HG03280 (cell line): ENCODE measurements at regions not wholly inside any gene's neighbourhood (a gene's known extent, or its start where the extent isn't known, plus 50 kb on each side); places are given as distances from the start of the nearest gene placed in this dataset.
"Not testable (repeated sequence)": the region's sequence is repeated elsewhere in the genome, so short reads cannot be mapped to it uniquely, and the experiment has no call there.

Source experiments
- ATAC-seq: cut with Tn5 transposase; IDR thresholded peaks from one replicate; pipeline ENCODE4 v1.9.1; 2021; ENCODE audit warnings: mild to moderate bottlenecking, moderate library complexity; ENCODE audit not compliant: unreplicated experiment

DNA sequence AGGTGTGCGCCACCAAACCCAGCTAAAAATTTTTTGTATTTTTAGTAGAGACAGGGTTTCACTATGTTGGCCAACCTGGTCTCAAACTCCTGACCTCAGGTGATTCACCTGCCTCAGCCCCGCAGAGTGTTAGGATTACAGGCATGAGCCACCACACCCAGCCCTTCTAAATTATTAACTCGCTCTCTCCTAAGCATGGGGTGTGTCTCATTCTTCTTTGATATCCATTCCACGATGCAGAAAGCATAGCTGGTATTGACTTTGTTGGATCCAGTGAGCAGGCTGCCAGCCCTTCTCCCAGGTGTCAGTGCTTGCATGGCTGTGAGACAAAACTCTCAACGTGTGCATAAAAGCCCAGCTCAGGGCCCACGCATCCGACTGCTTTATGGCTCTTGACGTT, 254.1 kb upstream of the PFKP start:
- no peak for ATAC-seq

DNA sequence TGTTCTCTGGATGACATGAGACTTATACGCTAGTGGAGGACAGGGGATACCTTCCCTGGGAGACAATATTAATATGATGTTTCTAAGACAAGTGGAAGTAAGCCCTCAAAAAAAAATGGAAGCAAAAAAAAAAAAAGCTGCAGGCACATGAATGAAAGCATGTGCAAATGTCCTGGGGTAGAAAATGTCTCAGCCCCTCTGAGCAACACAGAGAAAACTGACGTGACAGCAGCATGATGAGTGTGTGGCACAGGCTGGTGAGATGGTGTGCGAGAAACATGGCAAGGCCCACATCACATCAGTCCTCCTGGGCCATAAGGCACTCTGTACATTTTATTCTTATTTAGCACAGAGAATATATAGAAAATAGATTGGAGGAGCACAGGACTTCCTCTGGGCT, 254.7 kb upstream of the PFKP start:
- no peak for ATAC-seq

GRCh38 chr10:2800178-2800577, 267.2 kb upstream of the PFKP start:
- ATAC-seq, result no peak

DNA sequence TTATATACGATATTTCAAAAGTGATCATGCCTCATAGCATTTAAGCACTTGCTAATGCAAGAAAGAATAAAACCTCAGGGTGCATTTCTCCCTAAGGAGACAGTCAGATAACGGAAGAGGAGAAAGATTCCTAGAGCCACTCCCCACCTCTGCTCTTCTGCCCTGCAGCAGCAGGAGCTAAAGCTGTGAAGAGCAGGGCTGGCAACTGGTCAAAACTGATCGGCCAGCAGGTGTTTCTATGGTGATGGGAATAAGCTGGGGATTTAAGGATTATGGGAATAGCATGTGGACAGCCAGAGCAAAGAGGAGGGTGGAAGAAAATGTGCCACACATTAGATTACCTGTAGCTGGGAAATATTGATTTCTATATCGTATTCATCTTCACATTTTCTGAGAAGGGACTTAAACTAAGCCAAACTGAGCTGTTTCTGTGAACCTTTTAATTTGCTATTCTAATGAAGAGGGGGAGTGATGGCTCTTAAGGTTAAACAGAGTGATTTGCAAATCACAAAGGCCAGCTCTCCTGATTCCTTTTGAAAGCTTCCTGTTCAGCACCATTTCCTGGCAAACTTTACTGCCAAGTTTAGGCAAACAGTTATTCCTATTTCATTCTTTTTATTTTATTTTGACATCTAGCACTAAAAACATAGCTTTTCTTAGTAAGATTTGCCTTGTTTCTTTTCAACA, 268.9 kb upstream of the PFKP start:
- ATAC-seq, result no peak

DNA sequence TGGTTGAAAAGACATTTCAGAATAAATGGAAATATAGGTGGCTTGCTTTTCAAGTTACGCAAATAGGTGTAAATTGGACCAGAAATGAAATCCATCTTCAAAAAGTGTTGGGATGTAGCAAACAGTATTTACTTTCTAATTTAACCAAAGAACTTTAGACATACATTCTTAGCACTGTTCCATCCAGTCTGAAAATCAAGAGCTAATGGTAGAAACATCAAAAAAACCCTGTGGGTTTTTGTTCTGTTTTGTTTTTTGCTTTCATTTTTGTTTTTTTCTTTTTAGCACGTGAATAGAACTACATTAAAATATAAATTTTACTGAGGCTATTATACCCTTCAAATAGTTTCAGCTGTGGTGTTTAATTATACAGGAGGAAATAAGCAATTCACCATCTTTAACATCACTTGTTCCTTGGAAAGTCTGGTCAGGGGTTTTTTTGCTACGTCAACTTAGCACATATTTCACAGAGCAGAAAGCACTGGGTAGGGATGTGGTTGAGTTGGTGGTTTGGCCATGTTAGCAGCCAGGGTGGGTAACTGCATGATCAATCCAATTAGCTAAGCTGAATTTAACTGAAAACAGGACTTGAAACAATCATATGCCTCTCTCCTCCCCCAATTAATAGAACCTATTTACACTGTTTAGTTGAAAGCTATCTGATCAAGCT, 275.4 kb upstream of the PFKP start:
- ATAC-seq, result no peak

GRCh38 chr10:2790396-2791188, 276.8 kb upstream of the PFKP start:
- no peak for ATAC-seq

- ATAC-seq, result no peak
These were observed 281.1 kb upstream of the PFKP start for GRCh38 chr10:2786251-2786650.

DNA sequence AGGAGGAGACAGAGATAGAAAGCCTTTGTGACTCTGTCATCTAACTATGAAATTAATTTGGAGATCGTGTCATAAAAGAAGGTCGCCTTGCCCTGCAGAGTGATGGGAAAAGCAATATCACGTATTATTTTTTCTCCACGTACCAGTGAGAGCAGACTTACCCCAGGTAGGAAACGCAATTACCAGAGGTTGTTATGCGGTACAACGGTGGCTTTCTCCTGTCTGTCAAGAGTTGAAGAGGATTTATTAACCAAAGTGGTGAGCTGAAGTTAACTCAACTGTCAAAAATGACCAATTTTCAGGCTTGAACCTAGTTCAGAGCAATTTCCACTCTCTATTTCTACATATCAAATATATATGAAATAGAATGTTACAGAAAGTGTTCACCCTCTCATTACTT, 282.6 kb upstream of the PFKP start:
- no peak for ATAC-seq

DNA sequence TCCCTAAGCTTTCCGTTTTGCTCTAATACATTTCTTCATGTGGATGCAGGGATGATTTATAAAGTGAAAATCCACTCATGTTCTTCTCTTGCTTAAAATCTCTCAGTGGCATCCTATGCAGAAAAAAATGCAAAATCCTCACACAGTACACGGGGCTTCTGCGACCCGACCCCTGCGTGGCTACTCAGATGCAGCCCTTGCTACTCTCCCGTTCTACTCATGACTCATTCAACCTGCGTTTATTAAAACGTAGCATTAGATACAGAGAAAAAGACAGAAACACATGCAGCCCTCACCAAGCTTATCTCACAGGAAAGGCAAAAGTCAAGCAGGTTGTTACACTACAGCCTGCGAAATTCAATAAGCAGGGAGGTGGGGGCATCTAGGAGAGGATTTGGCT, 284.4 kb upstream of the PFKP start:
- no peak for ATAC-seq

DNA sequence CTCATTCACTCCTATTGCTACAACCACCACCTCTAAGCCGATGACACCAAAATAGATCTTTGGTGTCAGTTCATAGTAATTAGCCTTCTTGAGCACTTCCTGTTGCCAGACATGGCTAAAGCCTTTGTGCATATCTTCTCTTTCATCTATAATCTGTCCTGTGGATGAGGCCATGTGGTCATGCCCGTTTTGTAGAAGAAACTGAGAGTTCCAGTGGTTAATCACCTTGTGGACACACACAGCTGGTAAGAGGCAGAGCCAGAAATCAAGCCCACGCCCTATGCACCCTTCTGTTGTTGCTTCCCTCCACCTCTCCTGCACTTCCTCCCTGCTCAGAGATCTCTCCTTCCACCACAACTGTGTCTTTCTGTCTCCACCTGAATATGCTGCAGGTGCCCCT, 285.1 kb upstream of the PFKP start:
- ATAC-seq, result no peak

DNA sequence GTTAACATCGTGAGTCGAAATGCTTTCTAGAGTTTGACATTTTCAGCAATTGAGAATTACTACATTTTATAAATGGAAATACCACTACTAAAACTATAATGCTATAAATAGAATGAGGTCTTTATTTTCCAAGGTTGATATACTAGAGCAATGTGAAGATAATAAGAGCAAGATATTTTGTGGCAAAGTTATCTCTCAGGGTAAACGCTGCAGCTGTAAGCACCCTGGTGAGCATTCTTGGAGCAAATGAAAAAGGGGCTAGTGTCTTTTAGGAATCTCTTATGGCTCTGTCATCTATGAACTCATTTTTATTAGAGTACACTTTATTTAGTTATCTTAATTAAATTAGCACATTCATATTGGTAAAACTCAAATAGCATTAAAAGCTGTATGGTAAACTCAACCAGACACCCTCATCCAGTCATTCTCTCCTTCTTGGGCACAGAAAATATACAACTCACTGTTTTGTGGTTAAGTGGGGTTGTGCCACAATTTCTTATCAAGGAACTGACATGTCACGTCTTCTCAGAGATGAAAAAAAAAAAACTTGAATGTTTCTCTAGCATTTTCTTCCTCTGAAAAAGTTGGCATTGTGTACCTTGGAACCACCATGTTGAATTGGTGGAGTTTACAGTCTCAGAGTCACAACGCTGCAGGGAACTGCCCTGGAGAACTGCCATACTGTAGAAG, 289.5 kb upstream of the PFKP start:
- ATAC-seq, result no peak

GRCh38 chr10:2772816-2773631, 294.3 kb upstream of the PFKP start:
- ATAC-seq, result no peak

DNA sequence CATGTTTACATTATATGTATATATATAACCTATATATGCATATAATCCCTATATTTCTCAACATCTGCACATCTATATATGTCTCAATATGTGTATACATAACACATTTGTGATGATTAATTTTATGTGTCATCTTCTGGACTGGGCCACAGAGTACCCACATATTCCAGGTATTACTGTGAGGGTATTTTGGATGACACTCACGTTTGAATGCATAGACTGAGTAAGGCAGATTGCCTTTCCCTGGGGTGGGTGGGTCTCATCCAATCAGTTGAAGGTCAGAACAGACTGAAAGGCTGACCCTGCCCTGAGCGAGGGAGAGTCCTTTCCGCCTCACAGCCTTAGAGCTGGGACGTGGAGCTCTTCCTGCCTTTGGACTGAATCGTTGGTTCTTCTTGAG, 295.2 kb upstream of the PFKP start:
- ATAC-seq, result no peak

GRCh38 chr10:2767293-2767692, 300.1 kb upstream of the PFKP start:
- not testable (repeated sequence) for ATAC-seq

GRCh38 chr10:2761971-2762370, 305.4 kb upstream of the PFKP start:
- ATAC-seq, result no peak

DNA sequence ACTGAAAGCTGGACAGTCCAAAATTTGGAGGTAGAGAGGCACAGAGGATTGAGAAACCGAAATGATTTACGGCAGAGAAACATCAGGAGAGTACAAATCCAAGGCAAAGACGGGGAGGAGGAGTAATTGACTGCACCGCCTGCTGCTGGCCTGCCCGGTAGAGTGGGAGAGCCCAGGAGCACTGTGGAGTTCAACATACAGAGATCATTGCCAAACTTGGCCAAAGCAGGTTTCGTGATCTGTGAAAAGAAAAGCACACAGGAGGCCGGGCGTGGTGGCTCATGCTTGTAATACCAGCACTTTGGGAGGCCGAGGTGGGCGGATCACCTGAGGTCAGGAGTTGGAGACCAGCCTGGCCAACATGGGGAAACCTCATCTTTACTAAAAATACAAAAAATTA, 306.0 kb upstream of the PFKP start:
- ATAC-seq, result no peak

DNA sequence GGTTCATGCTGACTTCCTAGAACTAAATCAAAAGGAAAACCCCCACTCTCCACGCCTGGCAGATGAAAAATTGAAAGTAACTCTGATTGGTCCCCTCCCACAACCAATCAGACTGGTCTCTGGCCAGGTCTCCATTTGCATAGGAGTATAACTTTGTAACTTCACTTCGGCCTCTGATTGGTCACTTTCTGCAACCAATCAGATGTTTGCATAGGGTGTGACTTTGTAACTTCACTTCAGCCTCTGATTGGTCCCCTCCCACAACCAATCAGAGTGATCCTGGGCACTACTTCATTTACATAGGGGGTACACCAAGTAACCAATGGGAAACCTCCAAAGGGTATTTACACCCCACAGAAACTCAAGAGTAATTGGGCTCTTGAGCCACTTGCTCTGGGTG, 306.6 kb upstream of the PFKP start:
- ATAC-seq, result no peak

DNA sequence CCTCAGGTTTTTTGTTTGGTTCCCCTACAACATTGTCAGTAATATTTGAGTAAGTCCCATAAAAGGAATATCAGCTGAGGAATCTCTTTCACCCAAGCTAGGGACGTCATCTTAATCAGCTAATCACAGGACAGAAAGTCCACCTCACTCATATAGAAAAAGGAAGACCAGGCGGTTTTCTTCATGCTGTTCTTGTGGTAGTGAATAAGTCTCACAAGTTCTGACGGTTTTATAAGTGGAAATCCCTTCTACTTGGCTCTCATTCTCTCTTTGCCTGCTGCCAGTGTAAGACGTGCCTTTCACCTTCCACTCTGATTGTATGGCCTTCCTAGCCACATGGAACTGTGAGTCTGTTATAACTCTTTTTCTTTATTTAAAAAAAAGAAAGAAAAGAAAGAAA, 308.1 kb upstream of the PFKP start:
- no peak for ATAC-seq

GRCh38 chr10:2754943-2755342, 312.4 kb upstream of the PFKP start:
- no peak for ATAC-seq

DNA sequence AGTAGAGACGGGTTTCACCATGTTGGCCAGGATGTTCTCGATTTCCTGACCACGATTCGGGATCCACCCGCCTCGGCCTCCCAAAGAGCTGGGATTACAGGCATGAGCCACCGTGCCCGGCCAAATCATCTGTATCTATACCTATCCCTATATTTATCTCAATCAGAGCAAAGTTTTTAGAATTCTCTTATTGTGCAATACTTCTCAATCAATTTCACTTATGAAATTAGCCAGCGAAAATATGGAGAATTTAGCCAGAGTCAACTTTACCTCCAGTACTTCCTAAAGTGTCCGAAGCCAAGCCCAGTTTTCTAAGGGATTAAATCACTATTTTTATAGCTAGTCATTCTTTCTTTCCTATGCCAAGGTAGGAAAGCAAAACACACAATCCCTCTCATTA, 319.1 kb upstream of the PFKP start:
- ATAC-seq, result no peak

GRCh38 chr10:2746638-2747037, 320.7 kb upstream of the PFKP start:
- no peak for ATAC-seq
